HEK293 (cell line): ENCODE measurements at regions not wholly inside any gene's neighbourhood (a gene's known extent, or its start where the extent isn't known, plus 50 kb on each side); places are given as distances from the start of the nearest gene placed in this dataset.

Source experiments
- CTCF ChIA-PET: fragments of 350-600 bp; formaldehyde crosslinking; extraction: SDS; loops from one replicate; lab custom pipeline; 2021; ENCODE audit warnings: antibody characterized with exemption; lab: Yijun Ruan, JAX
- POLR2A ChIA-PET: fragments of 300-600 bp; formaldehyde crosslinking; extraction: SDS; loops from one replicate; lab custom pipeline; 2020; ENCODE audit warnings: antibody characterized with exemption, inconsistent platforms; lab: Yijun Ruan, JAX
- H3K27ac ChIP-seq: fragments of 200-500 bp; sonication (Bioruptor generic); 2 replicates; pipeline ENCODE4 v1.5.1; 2014; ENCODE audit warnings: low read depth, low read length, control low read depth, inconsistent platforms; ENCODE audit errors: extremely low read depth
- H3K36me3 ChIP-seq, 2 experiments: fragments of 200-500 bp in 1 of 2; sonication (Bioruptor generic) in 1 of 2; 1 replicate in 1 of 2; 2 replicates in 1 of 2; pipeline ENCODE4 v1.5.1; 2014 to 2017; ENCODE audit warnings: inconsistent platforms in 2 of 2, low read length in 2 of 2; ENCODE audit not compliant: control insufficient read depth in 2 of 2, insufficient read depth in 1 of 2
- H3K4me1 ChIP-seq: fragments of 200-500 bp; sonication (Bioruptor generic); 2 replicates; pipeline ENCODE4 v1.5.1; 2014; ENCODE audit warnings: mild to moderate bottlenecking, low read length, inconsistent platforms; ENCODE audit not compliant: control insufficient read depth, insufficient read depth
- H3K4me3 ChIP-seq: 2 replicates; pipeline ENCODE4 v1.5.1; 2011; ENCODE audit warnings: low read depth, mild to moderate bottlenecking, control low read depth, low read length, moderate library complexity
- H3K9me3 ChIP-seq: fragments of 200-500 bp; sonication (Bioruptor generic); 2 replicates; pipeline ENCODE4 v1.5.1; 2014; ENCODE audit warnings: low read depth, low read length, inconsistent platforms; ENCODE audit not compliant: control insufficient read depth, insufficient read depth
- BCL11A ChIP-seq: fragments of 450-650 bp; formaldehyde crosslinking; IDR thresholded peaks from 2 replicates; pipeline ENCODE4 v1.5.1; 2016; ENCODE audit warnings: low read depth, missing biosample characterization, missing genetic modification characterization
- GLI4 ChIP-seq: fragments of 450-650 bp; formaldehyde crosslinking; IDR thresholded peaks from 2 replicates; pipeline ENCODE4 v1.5.1; 2016; ENCODE audit warnings: missing biosample characterization, missing genetic modification characterization
- KLF1 ChIP-seq: fragments of 450-650 bp; formaldehyde crosslinking; IDR thresholded peaks from 2 replicates; pipeline ENCODE4 v1.5.1; 2016; ENCODE audit warnings: missing biosample characterization, missing genetic modification characterization
- MEIS1 ChIP-seq: sonication (generic); formaldehyde crosslinking; IDR thresholded peaks from 2 replicates; pipeline ENCODE4 v1.8.1; 2022; ENCODE audit warnings: missing genetic modification reagents, mild to moderate bottlenecking, borderline replicate concordance
- SALL2 ChIP-seq: fragments of 450-650 bp; formaldehyde crosslinking; IDR thresholded peaks from 2 replicates; pipeline ENCODE4 v1.5.0; 2017; ENCODE audit warnings: missing biosample characterization, mild to moderate bottlenecking, missing genetic modification characterization, borderline replicate concordance
- SP3 ChIP-seq: fragments of 450-650 bp; formaldehyde crosslinking; IDR thresholded peaks from 2 replicates; pipeline ENCODE4 v1.5.1; 2016; ENCODE audit warnings: missing biosample characterization, missing genetic modification characterization
- ZBTB11 ChIP-seq: fragments of 450-650 bp; formaldehyde crosslinking; conservative IDR thresholded peaks from 2 replicates; pipeline ENCODE4 v1.5.1; 2016; ENCODE audit warnings: low read depth, missing biosample characterization, missing genetic modification characterization
- ZBTB49 ChIP-seq: fragments of 450-650 bp; formaldehyde crosslinking; IDR thresholded peaks from 2 replicates; pipeline ENCODE4 v1.5.1; 2016; ENCODE audit warnings: missing biosample characterization, missing genetic modification characterization, low read depth
- ZFHX2 ChIP-seq: fragments of 450-650 bp; formaldehyde crosslinking; conservative IDR thresholded peaks from 2 replicates; pipeline ENCODE4 v1.5.1; 2016; ENCODE audit warnings: missing biosample characterization, missing genetic modification characterization
- ZFP37 ChIP-seq: fragments of 450-650 bp; formaldehyde crosslinking; IDR thresholded peaks from 2 replicates; pipeline ENCODE4 v1.5.1; 2016; ENCODE audit warnings: missing biosample characterization, missing genetic modification characterization
- ZFP69B ChIP-seq: fragments of 450-650 bp; formaldehyde crosslinking; IDR thresholded peaks from 2 replicates; pipeline ENCODE4 v1.5.1; 2016; ENCODE audit warnings: missing biosample characterization, missing genetic modification characterization
- ZIC2 ChIP-seq: fragments of 450-650 bp; formaldehyde crosslinking; IDR thresholded peaks from 2 replicates; pipeline ENCODE4 v1.5.1; 2016; ENCODE audit warnings: missing biosample characterization, missing genetic modification characterization
- ZNF112 ChIP-seq: fragments of 450-650 bp; formaldehyde crosslinking; IDR thresholded peaks from 2 replicates; pipeline ENCODE4 v1.5.0; 2017; ENCODE audit warnings: missing biosample characterization, missing genetic modification characterization
- ZNF121 ChIP-seq: fragments of 450-650 bp; formaldehyde crosslinking; IDR thresholded peaks from 2 replicates; pipeline ENCODE4 v1.5.1; 2016; ENCODE audit warnings: missing biosample characterization, missing genetic modification characterization
- ZNF138 ChIP-seq: fragments of 450-650 bp; formaldehyde crosslinking; IDR thresholded peaks from 2 replicates; pipeline ENCODE4 v1.5.1; 2016; ENCODE audit warnings: missing biosample characterization, missing genetic modification characterization, borderline replicate concordance
- ZNF202 ChIP-seq: fragments of 450-650 bp; formaldehyde crosslinking; IDR thresholded peaks from 2 replicates; pipeline ENCODE4 v1.5.1; 2016; ENCODE audit warnings: missing biosample characterization, missing genetic modification characterization, borderline replicate concordance
- ZNF211 ChIP-seq: fragments of 450-650 bp; formaldehyde crosslinking; IDR thresholded peaks from 2 replicates; pipeline ENCODE4 v1.5.1; 2016; ENCODE audit warnings: low read depth, missing biosample characterization, missing genetic modification characterization
- ZNF223 ChIP-seq: fragments of 450-650 bp; formaldehyde crosslinking; IDR thresholded peaks from 2 replicates; pipeline ENCODE4 v1.5.1; 2016; ENCODE audit warnings: missing biosample characterization, missing genetic modification characterization
- ZNF426 ChIP-seq: fragments of 450-650 bp; formaldehyde crosslinking; IDR thresholded peaks from 2 replicates; pipeline ENCODE4 v1.5.1; 2017; ENCODE audit warnings: missing biosample characterization, missing genetic modification characterization, mild to moderate bottlenecking, inconsistent platforms, moderate library complexity
- ZNF473 ChIP-seq: fragments of 450-650 bp; formaldehyde crosslinking; IDR thresholded peaks from 2 replicates; pipeline ENCODE4 v1.5.1; 2017; ENCODE audit warnings: missing biosample characterization, missing genetic modification characterization
- ZNF600 ChIP-seq: fragments of 450-650 bp; formaldehyde crosslinking; IDR thresholded peaks from 2 replicates; pipeline ENCODE4 v1.5.1; 2016; ENCODE audit warnings: missing biosample characterization, missing genetic modification characterization
- ZNF747 ChIP-seq: fragments of 450-650 bp; formaldehyde crosslinking; IDR thresholded peaks from 2 replicates; pipeline ENCODE4 v1.5.1; 2016; ENCODE audit warnings: missing biosample characterization, missing genetic modification characterization
- ZNF768 ChIP-seq: fragments of 450-650 bp; formaldehyde crosslinking; IDR thresholded peaks from 2 replicates; pipeline ENCODE4 v1.5.1; 2018; ENCODE audit warnings: missing biosample characterization, mild to moderate bottlenecking, missing genetic modification characterization
- ZNF785 ChIP-seq: fragments of 450-650 bp; formaldehyde crosslinking; IDR thresholded peaks from 2 replicates; pipeline ENCODE4 v1.5.1; 2016; ENCODE audit warnings: missing biosample characterization, missing genetic modification characterization
- ZNF830 ChIP-seq: fragments of 450-650 bp; IDR thresholded peaks from 2 replicates; pipeline ENCODE4 v1.5.0; 2018; ENCODE audit warnings: missing biosample characterization, missing genetic modification characterization, low read depth, mild to moderate bottlenecking, moderate library complexity
- ZNF837 ChIP-seq: fragments of 450-650 bp; formaldehyde crosslinking; IDR thresholded peaks from 2 replicates; pipeline ENCODE4 v1.5.1; 2016; ENCODE audit warnings: missing biosample characterization, missing genetic modification characterization
- TF ChIP-seq, protein P1 (sequence below): fragments of 450-650 bp; formaldehyde crosslinking; IDR thresholded peaks from 2 replicates; pipeline ENCODE4; 2016; ENCODE audit warnings: missing biosample characterization, missing genetic modification characterization

- no peak overlapping the region for H3K4me3 ChIP-seq
- no peak overlapping the region for H3K27ac ChIP-seq
- no peaks in the 10 kb centered on the region for H3K36me3 ChIP-seq
- POLR2A ChIA-PET = no interaction called here
- H3K9me3 ChIP-seq = no peaks in the 10 kb centered on the region
- CTCF ChIA-PET = no interaction called here
- TF ChIP-seq ZNF600 (tag by site-specific recombination) (no peak), ZNF223 (tag by site-specific recombination) (no peak), MEIS1 (CRISPR knock-in tag) (no peak), ZBTB11 (tag by site-specific recombination) (no peak), GLI4 (tag by site-specific recombination) (no peak), ZNF426 (no peak), ZNF112 (tag by site-specific recombination) (no peak), ZNF473 (no peak), ZNF138 (tag by site-specific recombination) (no peak), ZNF830 (tag by site-specific recombination) (no peak), ZNF837 (tag by site-specific recombination) (no peak), ZNF785 (tag by site-specific recombination) (no peak), SALL2 (tag by site-specific recombination) (no peak), ZFHX2 (no peak), ZNF768 (tag by site-specific recombination) (no peak), ZFP37 (tag by site-specific recombination) (no peak), ZNF747 (tag by site-specific recombination) (no peak)
- H3K4me1 ChIP-seq = no peaks in the 10 kb centered on the region
Measured at GRCh38 chr12:118750666-118751065, 230.7 kb upstream of the SRRM4 start.

DNA sequence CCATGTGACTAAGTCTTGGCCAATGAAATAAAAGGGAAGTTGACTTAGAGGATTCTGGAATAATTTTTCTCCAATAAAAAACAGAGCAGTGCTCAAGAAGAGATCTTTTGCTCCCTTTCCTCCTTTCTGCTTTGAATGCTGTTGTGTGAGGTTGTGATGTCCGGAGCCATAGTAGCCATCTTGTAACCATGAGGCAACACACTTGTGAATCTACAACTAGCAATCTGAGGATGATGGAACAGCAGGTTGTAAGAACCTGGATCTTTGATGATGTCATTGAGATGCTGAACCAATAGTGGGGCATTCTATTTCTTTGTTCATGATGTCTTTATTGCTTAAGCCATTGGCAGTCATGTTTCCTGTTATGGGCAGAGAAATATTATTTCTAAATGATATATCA lies 230.0 kb upstream of the SRRM4 start:
- TF ChIP-seq ZIC2 (tag by site-specific recombination) = no peak
- TF ChIP-seq BCL11A (tag by site-specific recombination) = no peak
- CTCF ChIA-PET = no interaction called here

DNA sequence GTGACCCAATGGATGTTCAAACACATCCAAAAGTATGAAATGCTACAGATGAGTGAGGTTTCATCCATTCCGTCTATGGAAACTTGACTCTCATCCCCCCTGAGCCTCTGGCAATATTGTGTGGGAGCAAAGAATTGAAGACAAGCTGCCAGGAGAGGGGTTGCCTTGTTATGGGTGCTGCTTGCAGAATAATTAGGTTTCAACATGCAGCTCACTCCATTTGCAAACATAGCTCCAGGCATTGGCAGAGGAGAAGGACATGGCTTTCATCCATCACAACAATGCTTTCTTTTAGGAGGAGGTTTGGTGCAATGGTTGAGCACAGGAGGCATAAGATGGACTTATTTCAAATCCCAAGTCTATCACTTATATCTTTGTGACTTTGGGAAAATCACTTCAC lies 220.7 kb upstream of the SRRM4 start:
- Histone ChIP-seq H3K27ac (no peak overlapping the region), H3K4me1 (no peaks in the 10 kb centered on the region), H3K9me3 (no peaks in the 10 kb centered on the region), H3K4me3 (no peak overlapping the region), H3K36me3 (no peaks in the 10 kb centered on the region)
- ChIA-PET CTCF (no interaction called here), POLR2A (no interaction called here)
- no peak for TF ChIP-seq ZNF121 (tag by site-specific recombination)
- TF ChIP-seq SP3 (tag by site-specific recombination) = no peak
- TF ChIP-seq ZFP69B (tag by site-specific recombination) = no peak
- TF ChIP-seq ZBTB49 (tag by site-specific recombination) = no peak
- no peak for TF ChIP-seq ZNF426
- TF ChIP-seq ZNF202 = no peak
- TF ChIP-seq, protein P1, sequence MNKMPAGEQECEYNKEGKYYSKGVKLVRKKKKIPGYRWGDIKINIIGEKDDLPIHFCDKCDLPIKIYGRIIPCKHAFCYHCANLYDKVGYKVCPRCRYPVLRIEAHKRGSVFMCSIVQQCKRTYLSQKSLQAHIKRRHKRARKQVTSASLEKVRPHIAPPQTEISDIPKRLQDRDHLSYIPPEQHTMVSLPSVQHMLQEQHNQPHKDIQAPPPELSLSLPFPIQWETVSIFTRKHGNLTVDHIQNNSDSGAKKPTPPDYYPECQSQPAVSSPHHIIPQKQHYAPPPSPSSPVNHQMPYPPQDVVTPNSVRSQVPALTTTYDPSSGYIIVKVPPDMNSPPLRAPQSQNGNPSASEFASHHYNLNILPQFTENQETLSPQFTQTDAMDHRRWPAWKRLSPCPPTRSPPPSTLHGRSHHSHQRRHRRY = no peak
- no peak for TF ChIP-seq KLF1 (tag by site-specific recombination)
- TF ChIP-seq ZNF211 (tag by site-specific recombination) = no peak

More for the DNA sequence above, 230.0 kb upstream of the SRRM4 start:
- Histone ChIP-seq H3K4me1 (no peaks in the 10 kb centered on the region), H3K9me3 (no peaks in the 10 kb centered on the region), H3K27ac (no peak overlapping the region), H3K36me3 (no peaks in the 10 kb centered on the region), H3K4me3 (no peak overlapping the region)
- POLR2A ChIA-PET = no interaction called here
